ENCODE measurements at regions not wholly inside any gene's neighbourhood (a gene's known extent, or its start where the extent isn't known, plus 50 kb on each side); places are given as distances from the start of the nearest gene placed in this dataset.

DNA sequence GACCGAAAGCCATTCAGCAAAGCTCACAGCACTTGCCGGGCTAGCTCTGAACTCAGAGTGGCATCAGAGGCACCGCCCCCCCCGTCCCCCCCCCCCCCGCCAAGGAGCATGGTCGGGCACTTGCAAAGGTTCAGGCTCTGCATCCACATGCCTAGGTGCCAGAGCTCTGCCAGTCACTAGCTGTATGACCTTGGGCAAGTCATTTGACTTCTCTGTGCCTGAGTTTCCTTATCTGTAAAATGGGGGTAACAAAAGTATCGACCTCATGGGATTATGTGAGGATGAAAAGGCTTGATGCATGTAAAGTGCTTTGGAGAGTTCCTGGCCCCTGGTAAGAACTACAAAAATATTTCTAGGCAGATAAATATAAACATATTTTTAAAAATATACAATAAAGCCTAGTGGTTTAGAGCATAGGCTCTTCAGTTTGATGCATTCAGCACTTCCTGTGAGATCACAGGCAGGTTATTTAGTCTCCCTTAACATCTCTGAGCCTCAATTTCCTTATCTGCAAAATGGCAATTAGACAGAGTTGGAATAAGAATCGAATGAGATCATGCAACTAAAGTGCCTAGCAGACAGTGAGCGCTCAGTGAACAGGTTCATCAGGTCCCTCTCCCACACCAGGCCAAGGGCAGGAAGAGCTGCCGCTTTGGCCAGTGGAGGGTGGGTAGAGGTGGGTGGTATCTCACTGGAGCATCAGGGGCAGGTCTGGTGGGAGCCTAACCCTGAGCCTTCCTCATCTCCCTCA, 117.2 kb downstream of the CYLD start:
- FAIRE-seq (no peak), DNase-seq (ENCODE audit: low read depth in 1 of 2, low spot score in 2 of 2) (no peak)
- Histone ChIP-seq H3K56ac (replicated peaks; ENCODE audit: insufficient read length, low read depth, low read length) (no peak overlapping the region), H2BK5ac (ENCODE audit: low read depth, low read length) (no peak overlapping the region), H2AFZ (ENCODE audit: low read length) (no peak overlapping the region), H3K9ac (replicated peaks in 1 of 4; ENCODE audit: extremely low read depth in 1 of 4, low read depth in 3 of 4, low read length in 3 of 4) (no peak overlapping the region), H3K27ac (ENCODE audit: low read depth, low read length) (no peak overlapping the region), H3K9me3 (ENCODE audit: insufficient read depth in 2 of 2, low read depth in 1 of 2, low read length in 1 of 2) (no peaks in the 10 kb centered on the region), H3K23ac (ENCODE audit: insufficient read length) (no peak overlapping the region), H3K4me3 (ENCODE audit: extremely low read depth in 1 of 4, insufficient read depth in 2 of 4, low read depth in 3 of 4, low read length in 4 of 4) (no peak overlapping the region), H2BK120ac (replicated peaks; ENCODE audit: low read depth, low read length) (no peak overlapping the region), H3K23me2 (ENCODE audit: low read depth, low read length) (no peaks in the 10 kb centered on the region), H4K20me1 (replicated peaks in 1 of 2; ENCODE audit: control insufficient read depth in 1 of 2, insufficient read depth in 2 of 2, low read length in 2 of 2) (no peaks in the 10 kb centered on the region), H2AK5ac (ENCODE audit: low read depth, low read length) (no peak overlapping the region), H3K4me1 (replicated peaks in 1 of 4; ENCODE audit: control insufficient read depth in 3 of 4, insufficient read depth in 4 of 4, low read length in 3 of 4) (peaks cover 0 to 3% (median 0%) of the 10 kb centered on the region in 4 experiments; a peak in 2 of 7 replicates), H2BK12ac (ENCODE audit: low read depth, low read length) (no peak overlapping the region), H3K27me3 (replicated peaks in 1 of 4; ENCODE audit: control insufficient read depth in 3 of 4, extremely low read depth in 1 of 4, insufficient read depth in 3 of 4, low read length in 3 of 4) (no peaks in the 10 kb centered on the region), H3K18ac (ENCODE audit: extremely low read depth, low read length) (no peak overlapping the region), H4K8ac (ENCODE audit: extremely low read depth, insufficient read depth, low read length) (no peak overlapping the region), H3K79me2 (ENCODE audit: control insufficient read depth in 1 of 2, insufficient read depth in 2 of 2, low read length in 2 of 2) (no peaks in the 10 kb centered on the region), H3K36me3 (ENCODE audit: control insufficient read depth in 2 of 4, insufficient read depth in 4 of 4, low read length in 3 of 4) (no peaks in the 10 kb centered on the region), H3K14ac (ENCODE audit: insufficient read length) (no peak overlapping the region), H2BK20ac (ENCODE audit: low read length) (no peak overlapping the region), H4K5ac (ENCODE audit: insufficient read length, low read depth, low read length) (no peak overlapping the region), H2BK15ac (ENCODE audit: low read length) (no peak overlapping the region), H3K79me1 (ENCODE audit: low read depth, low read length) (no peaks in the 10 kb centered on the region), H3K4me2 (ENCODE audit: insufficient read depth in 1 of 2, low read depth in 2 of 2, low read length in 2 of 2) (no peak overlapping the region), H4K91ac (replicated peaks; ENCODE audit: insufficient read length, low read length) (no peak overlapping the region), H3K4ac (replicated peaks; ENCODE audit: insufficient read length, low read depth, low read length) (no peak overlapping the region)
- ChIA-PET CTCF (ENCODE audit: partially characterized antibody) (no interaction called here), POLR2A (ENCODE audit: partially characterized antibody) (no interaction called here)
- TF ChIP-seq BACH1 (IDR thresholded peaks at IDR 0.05; ENCODE audit: low read length) (no peak), SP1 (IDR thresholded peaks at IDR 0.05; ENCODE audit: low read depth, low read length) (no peak), POLR2AphosphoS5 (IDR thresholded peaks at IDR 0.05; ENCODE audit: low read depth, low read length) (no peak), KDM5A (IDR thresholded peaks at IDR 0.05; ENCODE audit: low read length) (no peak), CREB1 (IDR thresholded peaks at IDR 0.05) (no peak), TAF7 (optimal IDR thresholded peaks at IDR 0.05; ENCODE audit: borderline replicate concordance, low read depth, low read length) (no peak), CBX5 (IDR thresholded peaks at IDR 0.05; ENCODE audit: low read depth, low read length) (no peak), TBP (IDR thresholded peaks at IDR 0.05; ENCODE audit: low read depth, low read length) (no peak), SAP30 (IDR thresholded peaks at IDR 0.05; ENCODE audit: insufficient read depth, insufficient replicate concordance, low read length) (no peak)
- WGBS, 2 experiments (ENCODE audit: extremely low coverage in 1 of 2, insufficient coverage in 1 of 2, insufficient read length in 1 of 2, insufficient replicate concordance in 2 of 2, low coverage in 1 of 2, low lambda C conversion rate in 2 of 2, missing lambda C conversion rate in 1 of 2): 94% methylated on average over 6 of the region's 10 CpGs; no CpG with 5 or more reads in 1 of the 2 experiments
